NOMO-1 (cell line): ENCODE measurements at regions not wholly inside any gene's neighbourhood (a gene's known extent, or its start where the extent isn't known, plus 50 kb on each side); places are given as distances from the start of the nearest gene placed in this dataset.

Experiments used
- DNase-seq, 2 experiments: peaks; one replicate each; lab custom pipeline; 2025; ENCODE audit not compliant: unreplicated experiment in 2 of 2; lab: John Stamatoyannopoulos, UW

GRCh38 chrX:121975671-121976070 is 928.3 kb downstream of the GLUD2 start:
- no peak for DNase-seq

- no peak for DNase-seq
Measured at GRCh38 chrX:121987163-121987562, 939.8 kb downstream of the GLUD2 start.

GRCh38 chrX:121987835-121988234 is 940.4 kb downstream of the GLUD2 start:
- DNase-seq: no peak

GRCh38 chrX:122004127-122004526 is 956.7 kb downstream of the GLUD2 start:
- no peak for DNase-seq

- no peak for DNase-seq
Measured at GRCh38 chrX:122026665-122027064, 979.3 kb downstream of the GLUD2 start.

GRCh38 chrX:122046226-122046625 is 998.8 kb downstream of the GLUD2 start:
- no peak for DNase-seq

GRCh38 chrX:122046815-122047214 is 999.4 kb downstream of the GLUD2 start:
- no peak for DNase-seq

- no peak for DNase-seq
Measured at GRCh38 chrX:122047261-122047660, 999.9 kb downstream of the GLUD2 start.

- no peak for DNase-seq
Measured at GRCh38 chrX:122055460-122055859, 1008.0 kb downstream of the GLUD2 start.

- DNase-seq: no peak
Measured at GRCh38 chrX:122055979-122056715, 1008.7 kb downstream of the GLUD2 start.

- no peak for DNase-seq
Measured at GRCh38 chrX:122076241-122076640, 1028.8 kb downstream of the GLUD2 start.

- DNase-seq: no peak
Measured at GRCh38 chrX:122078079-122078478, 1030.7 kb downstream of the GLUD2 start.

- DNase-seq: no peak
Measured at GRCh38 chrX:122087341-122087740, 1039.9 kb downstream of the GLUD2 start.

GRCh38 chrX:122091571-122091970 is 1044.2 kb downstream of the GLUD2 start:
- no peak for DNase-seq

GRCh38 chrX:122092360-122092759 is 1045.0 kb downstream of the GLUD2 start:
- DNase-seq: no peak

- no peak for DNase-seq
Measured at GRCh38 chrX:122092978-122093377, 1045.6 kb downstream of the GLUD2 start.

GRCh38 chrX:122094611-122095010 is 1047.2 kb downstream of the GLUD2 start:
- DNase-seq: no peak

- no peak for DNase-seq
Measured at GRCh38 chrX:122113376-122113775, 1066.0 kb downstream of the GLUD2 start.

GRCh38 chrX:122113896-122114295 is 1066.5 kb downstream of the GLUD2 start:
- DNase-seq: no peak

- no peak for DNase-seq
Measured at GRCh38 chrX:122115604-122116003, 1068.2 kb downstream of the GLUD2 start.

- DNase-seq: no peak
Measured at GRCh38 chrX:122119361-122119760, 1064.7 kb upstream of the GRIA3 start.

GRCh38 chrX:122122274-122122673 is 1061.8 kb upstream of the GRIA3 start:
- DNase-seq: no peak

- peak; percentile 5 to 68 for DNase-seq
Measured at GRCh38 chrX:122133478-122133877, 1050.6 kb upstream of the GRIA3 start.
